ENCODE measurements at regions not wholly inside any gene's neighbourhood (a gene's known extent, or its start where the extent isn't known, plus 50 kb on each side); places are given as distances from the start of the nearest gene placed in this dataset.

GRCh38 chr6:74785236-74785635 is 420.6 kb downstream of the COL12A1 start:
- TF ChIP-seq CTCF (IDR thresholded peaks at IDR 0.05) (no peak), POLR2A (IDR thresholded peaks at IDR 0.05) (no peak)

All from uterus (tissue), 2 donors.